GM23338 (cell line): ENCODE measurements at regions not wholly inside any gene's neighbourhood (a gene's known extent, or its start where the extent isn't known, plus 50 kb on each side); places are given as distances from the start of the nearest gene placed in this dataset.

Experiments
- CREB1 ChIP-seq: fragments of 250-450 bp; sonication (Bioruptor Pico); IDR thresholded peaks from 2 replicates; pipeline ENCODE4 v1.5.0; 2020; ENCODE audit warnings: low read depth, mild to moderate bottlenecking, moderate library complexity
- CTCF ChIP-seq, 2 experiments: fragments of 200-600 bp in 1 of 2; sonication (generic) in 1 of 2; conservative IDR thresholded peaks; 2 replicates each; pipeline versions ENCODE4 v1.5.1 to v1.6.1; 2016 to 2017; ENCODE audit warnings: antibody characterized with exemption in 2 of 2, low read depth in 2 of 2, mild to moderate bottlenecking in 2 of 2, moderate library complexity in 1 of 2
- EZH2 ChIP-seq: fragments of 200-600 bp; sonication (generic); IDR thresholded peaks from one replicate; pipeline ENCODE4 v1.8.0; 2017; ENCODE audit warnings: antibody characterized with exemption, mild to moderate bottlenecking, low read depth; ENCODE audit not compliant: unreplicated experiment
- EZH2phosphoT487 ChIP-seq: fragments of 200-600 bp; sonication (generic); IDR thresholded peaks from one replicate; pipeline ENCODE4 v1.8.1; 2018; ENCODE audit warnings: antibody characterized with exemption; ENCODE audit not compliant: unreplicated experiment
- JUNB ChIP-seq: IDR thresholded peaks from one replicate; pipeline ENCODE4 v1.6.1; 2016; ENCODE audit warnings: antibody characterized with exemption; ENCODE audit not compliant: unreplicated experiment
- NANOG ChIP-seq: IDR thresholded peaks from 2 replicates; pipeline ENCODE4 v1.6.1; 2016; ENCODE audit warnings: antibody characterized with exemption, borderline replicate concordance
- POLR2AphosphoS5 ChIP-seq: IDR thresholded peaks from 2 replicates; pipeline ENCODE4 v1.6.1; 2016; ENCODE audit warnings: antibody characterized with exemption, low read depth
- REST ChIP-seq: IDR thresholded peaks from one replicate; pipeline ENCODE4 v1.6.1; 2018; ENCODE audit warnings: antibody characterized with exemption; ENCODE audit not compliant: unreplicated experiment
- STAT1 ChIP-seq: IDR thresholded peaks from one replicate; pipeline ENCODE4 v1.6.1; 2016; ENCODE audit warnings: antibody characterized with exemption; ENCODE audit not compliant: unreplicated experiment

GRCh38 chr10:129108378-129108777, 358.7 kb upstream of the MGMT start:
- TF ChIP-seq EZH2 (no peak), CTCF (conservative IDR thresholded peaks at IDR 0.05; ENCODE audit: low read depth in 2 of 2) (no peak), POLR2AphosphoS5 (no peak), NANOG (no peak), EZH2phosphoT487 (no peak), REST (no peak), STAT1 (no peak), CREB1 (CRISPR knock-in tag) (no peak), JUNB (no peak)
